Activated CD8-positive, alpha-beta memory T cell treated with anti-CD3 and anti-CD28 coated beads, Interleukin-2, amount 10 ng/mL, durations not matched to agents 7 days and 5 days (primary cell): ENCODE measurements at regions not wholly inside any gene's neighbourhood (a gene's known extent, or its start where the extent isn't known, plus 50 kb on each side); places are given as distances from the start of the nearest gene placed in this dataset.

Experiments
- ATAC-seq: fragments of 150-1000 bp; cut with Tn5 transposase; one replicate; pipeline ENCODE4 v1.10.0; 2021; ENCODE audit warnings: moderate library complexity
- CTCF ChIA-PET: fragments of 350-600 bp; sonication (Branson Sonifier 250); formaldehyde crosslinking; loops from one replicate; lab custom pipeline; 2021; ENCODE audit warnings: antibody characterized with exemption; lab: Charles Lee
- DNase-seq: peaks from one replicate; pipeline ENCODE4 v3.0.0-alpha.2; 2020
- H3K27ac Mint-ChIP-seq: one replicate; pipeline ENCODE4 v1.8.0; 2021; ENCODE audit warnings: mild to moderate bottlenecking, mixed read lengths
- H3K27me3 Mint-ChIP-seq: one replicate; pipeline ENCODE4 v1.8.0; 2021; ENCODE audit warnings: mixed read lengths
- H3K36me3 Mint-ChIP-seq: one replicate; pipeline ENCODE4 v1.8.0; 2021; ENCODE audit warnings: mild to moderate bottlenecking, mixed read lengths
- H3K4me1 Mint-ChIP-seq: one replicate; pipeline ENCODE4 v1.8.0; 2021; ENCODE audit warnings: mixed read lengths
- H3K4me3 Mint-ChIP-seq: one replicate; pipeline ENCODE4 v1.8.0; 2021; ENCODE audit warnings: mild to moderate bottlenecking, moderate library complexity, mixed read lengths
- H3K9me3 Mint-ChIP-seq: one replicate; pipeline ENCODE4 v1.8.0; 2022; ENCODE audit warnings: low read depth, mixed read lengths

DNA sequence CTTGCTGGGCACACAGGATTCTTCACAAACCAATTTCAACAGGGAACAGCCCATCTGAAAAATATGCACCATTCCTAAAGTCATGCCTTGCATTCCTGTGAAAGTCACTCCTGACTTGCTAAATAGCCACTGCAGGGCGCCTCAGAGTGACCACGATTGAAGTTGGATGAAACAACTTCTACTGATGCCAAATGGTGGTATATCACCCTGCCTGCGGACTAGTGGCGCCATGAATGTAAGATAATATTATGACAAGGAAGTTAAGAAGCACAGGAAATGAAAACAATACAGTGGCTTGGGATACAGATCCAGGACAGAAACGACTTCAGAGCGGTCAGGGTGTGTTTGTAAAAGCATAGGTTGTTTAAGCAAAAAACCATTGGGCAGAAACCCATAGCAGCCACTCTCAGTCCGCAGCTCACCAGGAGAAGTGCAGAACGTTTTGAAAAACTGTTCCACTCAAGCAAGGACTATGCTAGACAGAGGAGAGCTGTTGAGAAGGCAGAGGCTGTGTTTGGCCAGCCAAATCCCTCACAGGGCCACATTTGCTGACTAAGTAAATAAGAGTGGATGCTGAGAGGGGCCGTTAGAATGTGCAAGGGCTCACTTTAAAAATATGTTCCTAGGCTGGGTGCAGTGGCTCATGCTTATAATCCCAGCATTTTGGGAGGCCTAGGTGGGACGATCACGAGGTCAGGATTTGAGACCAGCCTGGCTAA, 250.4 kb downstream of the PTTG2 start:
- CTCF ChIA-PET = no interaction called here
- H3K4me1 Mint-ChIP-seq = no peaks in the 10 kb centered on the region
- ATAC-seq (no peak), DNase-seq (no peak)
- no peaks in the 10 kb centered on the region for H3K36me3 Mint-ChIP-seq
- H3K27me3 Mint-ChIP-seq = peaks cover 3% of the 10 kb centered on the region
- H3K27ac Mint-ChIP-seq = no peak overlapping the region
- no peak overlapping the region for H3K4me3 Mint-ChIP-seq
- no peaks in the 10 kb centered on the region for H3K9me3 Mint-ChIP-seq

DNA sequence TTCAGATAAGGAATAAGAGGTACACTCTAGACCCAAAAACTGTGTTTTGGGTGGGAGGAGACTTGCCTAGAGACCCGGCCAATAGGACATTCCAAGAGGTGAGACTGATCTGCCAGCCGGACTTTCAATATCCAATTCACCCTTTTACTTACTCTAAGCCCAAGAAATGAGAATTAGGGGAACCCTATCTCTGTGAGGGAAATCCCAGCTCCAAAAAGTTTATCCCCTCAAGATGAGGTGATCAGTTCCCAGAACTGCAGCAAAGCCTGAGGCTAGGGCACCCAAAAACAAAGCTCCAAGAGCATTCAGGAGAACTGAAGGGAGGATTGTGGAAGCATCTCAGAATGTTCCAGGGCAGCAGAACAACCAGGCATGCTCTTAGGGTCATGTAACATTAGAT, 251.7 kb downstream of the PTTG2 start:
- H3K9me3 Mint-ChIP-seq = no peaks in the 10 kb centered on the region
- DNase-seq (no peak), ATAC-seq (no peak)
- CTCF ChIA-PET = no interaction called here
- H3K4me1 Mint-ChIP-seq = no peaks in the 10 kb centered on the region
- no peak overlapping the region for H3K27ac Mint-ChIP-seq
- no peak overlapping the region for H3K4me3 Mint-ChIP-seq
- peaks cover 3% of the 10 kb centered on the region for H3K27me3 Mint-ChIP-seq
- H3K36me3 Mint-ChIP-seq = no peaks in the 10 kb centered on the region

DNA sequence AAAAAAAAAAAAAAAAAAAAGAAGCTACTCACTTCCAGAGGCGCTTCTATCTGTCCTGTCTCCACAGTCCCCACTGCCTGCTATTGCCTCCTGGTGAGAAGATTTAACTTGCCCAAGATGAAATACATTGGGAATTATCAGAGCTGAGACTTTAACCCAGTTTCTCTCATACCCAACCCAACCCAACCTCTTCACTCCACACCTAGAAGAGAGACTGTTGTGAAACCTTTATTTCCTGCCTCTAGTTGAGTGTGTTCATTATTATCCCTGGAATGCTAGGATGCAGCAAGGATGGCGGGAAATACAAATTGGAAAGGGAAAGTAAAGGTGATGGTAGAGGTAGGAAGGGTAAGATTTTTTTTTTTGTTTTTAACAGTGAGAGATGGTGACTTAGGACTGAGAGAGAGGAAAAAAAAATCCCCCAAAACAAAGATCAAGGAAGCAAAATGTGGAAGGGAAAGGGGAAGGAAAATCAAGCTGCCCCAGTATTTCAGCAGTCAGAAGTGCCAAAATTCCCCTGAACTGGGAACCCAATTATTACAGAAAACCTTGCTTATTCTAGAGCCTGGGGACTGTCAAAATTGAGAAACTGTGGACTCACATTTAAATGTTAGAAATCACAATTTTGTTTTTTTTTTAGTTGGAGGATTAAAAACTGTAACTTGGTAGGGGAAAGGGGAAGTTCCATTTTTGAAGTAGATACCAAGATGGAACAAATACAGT, 253.0 kb downstream of the PTTG2 start:
- CTCF ChIA-PET = interaction anchor here (0.7 kb wide), 1 partner anchor 476 kb away, joined by 4 read pairs; no protein-coding TSS in a partner anchor
- H3K9me3 Mint-ChIP-seq = no peaks in the 10 kb centered on the region
- no peak for ATAC-seq
- no peaks in the 10 kb centered on the region for H3K4me1 Mint-ChIP-seq
- H3K4me3 Mint-ChIP-seq = no peak overlapping the region
- H3K27me3 Mint-ChIP-seq = peaks cover 6% of the 10 kb centered on the region
- no peak overlapping the region for H3K27ac Mint-ChIP-seq
- H3K36me3 Mint-ChIP-seq = no peaks in the 10 kb centered on the region
- no peak for DNase-seq

DNA sequence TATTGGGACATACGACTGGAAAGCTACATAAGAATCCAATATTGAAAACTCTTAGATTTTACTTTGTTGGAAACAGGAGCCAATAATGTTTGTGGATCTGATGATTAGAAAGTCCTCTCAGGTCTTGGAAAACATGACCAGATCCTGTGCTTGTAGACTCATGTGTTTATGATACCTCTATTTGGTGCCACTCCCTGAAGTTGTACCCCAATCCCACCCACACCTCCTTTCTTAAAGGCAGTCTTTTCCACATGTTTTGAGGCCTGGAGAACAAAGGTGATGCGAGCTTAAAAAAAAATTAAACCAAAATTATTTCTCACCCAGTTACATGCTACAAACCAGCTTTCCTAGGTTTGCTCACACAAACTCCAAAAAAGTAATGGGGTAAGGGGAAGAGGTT, 262.7 kb downstream of the PTTG2 start:
- H3K4me3 Mint-ChIP-seq = no peak overlapping the region
- DNase-seq (no peak), ATAC-seq (no peak)
- H3K27me3 Mint-ChIP-seq = no peaks in the 10 kb centered on the region
- H3K4me1 Mint-ChIP-seq = no peaks in the 10 kb centered on the region
- H3K36me3 Mint-ChIP-seq = no peaks in the 10 kb centered on the region
- H3K27ac Mint-ChIP-seq = no peak overlapping the region
- no peaks in the 10 kb centered on the region for H3K9me3 Mint-ChIP-seq
- CTCF ChIA-PET = no interaction called here

DNA sequence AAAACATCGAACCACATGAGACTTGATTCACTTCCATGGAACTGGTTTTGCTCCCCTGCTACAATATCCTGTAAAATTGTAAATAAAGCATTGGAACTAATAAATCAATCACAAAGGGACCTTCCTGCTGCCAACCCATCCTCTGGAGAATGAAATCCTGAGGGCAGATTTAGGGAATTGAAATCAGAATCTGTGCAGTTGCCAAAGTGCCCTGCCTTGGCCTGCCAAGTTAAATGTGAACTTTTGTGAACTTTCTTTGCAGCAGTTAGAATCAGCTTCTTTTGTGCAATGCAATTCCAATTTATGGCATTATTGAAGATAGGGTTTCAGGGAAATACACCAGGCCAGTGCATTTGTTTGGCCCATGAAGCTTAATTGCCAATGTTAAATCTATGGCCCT, 263.1 kb downstream of the PTTG2 start:
- Mint-ChIP-seq H3K9me3 (no peaks in the 10 kb centered on the region), H3K4me1 (no peaks in the 10 kb centered on the region), H3K36me3 (no peaks in the 10 kb centered on the region), H3K4me3 (no peak overlapping the region), H3K27me3 (no peaks in the 10 kb centered on the region), H3K27ac (no peak overlapping the region)
- DNase-seq = no peak
- CTCF ChIA-PET = no interaction called here
- ATAC-seq = no peak

DNA sequence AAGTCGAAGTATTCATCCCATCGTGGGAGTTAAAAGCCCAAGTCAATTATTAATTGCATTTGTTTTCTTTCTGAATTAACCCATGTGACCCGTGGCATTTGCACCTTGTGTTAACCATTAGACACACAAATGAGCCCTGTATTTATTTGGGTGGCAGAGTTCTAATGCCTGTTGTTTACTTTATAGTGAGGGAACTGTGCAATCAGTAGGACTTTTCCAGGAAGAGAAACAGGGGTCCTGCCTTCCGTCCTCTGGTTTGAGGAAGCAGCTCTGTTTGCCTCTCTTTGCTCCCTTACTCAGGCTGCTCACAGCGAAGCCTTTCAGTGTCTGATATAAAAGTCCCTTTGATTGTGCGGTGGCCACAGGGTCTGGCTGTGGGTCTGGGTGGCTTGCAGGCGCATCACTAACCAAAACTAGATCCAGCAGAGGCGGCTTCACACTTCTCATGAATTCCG, 263.6 kb downstream of the PTTG2 start:
- Mint-ChIP-seq H3K4me3 (no peak overlapping the region), H3K4me1 (no peaks in the 10 kb centered on the region), H3K36me3 (no peaks in the 10 kb centered on the region), H3K9me3 (no peaks in the 10 kb centered on the region), H3K27me3 (no peaks in the 10 kb centered on the region), H3K27ac (no peak overlapping the region)
- DNase-seq = no peak
- no peak for ATAC-seq
- CTCF ChIA-PET = no interaction called here

DNA sequence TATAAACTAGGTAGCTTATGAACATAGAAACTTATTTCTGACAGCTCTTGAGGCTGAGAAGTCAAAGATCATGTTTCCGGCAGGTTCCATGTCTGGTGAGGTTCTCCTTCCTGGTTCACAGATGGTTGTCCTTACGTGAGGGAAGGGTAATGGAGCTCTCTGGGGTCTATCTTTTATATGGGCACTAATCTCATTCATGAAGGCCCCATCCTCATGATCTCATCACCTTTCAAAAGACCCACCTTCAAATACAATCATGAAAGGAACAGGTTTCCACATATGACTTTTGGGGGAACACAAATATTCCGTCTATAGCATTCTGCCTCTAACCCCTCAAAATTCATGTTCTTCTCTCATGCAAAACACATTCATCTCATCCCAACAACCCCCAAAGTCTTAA, 264.7 kb downstream of the PTTG2 start:
- no peak for DNase-seq
- Mint-ChIP-seq H3K4me3 (no peak overlapping the region), H3K9me3 (no peaks in the 10 kb centered on the region), H3K36me3 (no peaks in the 10 kb centered on the region), H3K27me3 (no peaks in the 10 kb centered on the region), H3K27ac (no peak overlapping the region), H3K4me1 (no peaks in the 10 kb centered on the region)
- CTCF ChIA-PET = no interaction called here
- ATAC-seq = no peak

DNA sequence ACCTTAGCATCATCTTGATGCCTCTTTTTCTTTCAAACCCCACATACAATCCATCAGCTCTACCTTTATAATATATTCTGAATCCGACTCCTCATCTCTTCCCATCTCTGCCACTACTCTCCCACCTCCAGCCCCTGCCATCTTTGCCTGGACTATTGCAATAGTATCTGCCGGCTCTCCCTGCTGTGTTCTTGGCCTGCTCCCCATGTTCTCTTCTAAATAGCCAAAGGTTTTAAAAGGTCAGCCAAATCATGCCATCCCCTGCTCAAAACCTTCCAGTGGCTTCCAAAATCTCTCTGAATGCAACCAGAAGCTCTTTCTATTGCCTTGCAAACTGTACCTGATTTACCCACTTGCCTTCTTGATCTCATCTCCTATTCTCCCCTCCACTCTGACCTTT, 266.0 kb downstream of the PTTG2 start:
- Mint-ChIP-seq H3K4me3 (no peak overlapping the region), H3K36me3 (no peaks in the 10 kb centered on the region), H3K27me3 (no peaks in the 10 kb centered on the region), H3K9me3 (no peaks in the 10 kb centered on the region), H3K27ac (no peak overlapping the region), H3K4me1 (no peaks in the 10 kb centered on the region)
- ATAC-seq (no peak), DNase-seq (no peak)
- CTCF ChIA-PET = no interaction called here

DNA sequence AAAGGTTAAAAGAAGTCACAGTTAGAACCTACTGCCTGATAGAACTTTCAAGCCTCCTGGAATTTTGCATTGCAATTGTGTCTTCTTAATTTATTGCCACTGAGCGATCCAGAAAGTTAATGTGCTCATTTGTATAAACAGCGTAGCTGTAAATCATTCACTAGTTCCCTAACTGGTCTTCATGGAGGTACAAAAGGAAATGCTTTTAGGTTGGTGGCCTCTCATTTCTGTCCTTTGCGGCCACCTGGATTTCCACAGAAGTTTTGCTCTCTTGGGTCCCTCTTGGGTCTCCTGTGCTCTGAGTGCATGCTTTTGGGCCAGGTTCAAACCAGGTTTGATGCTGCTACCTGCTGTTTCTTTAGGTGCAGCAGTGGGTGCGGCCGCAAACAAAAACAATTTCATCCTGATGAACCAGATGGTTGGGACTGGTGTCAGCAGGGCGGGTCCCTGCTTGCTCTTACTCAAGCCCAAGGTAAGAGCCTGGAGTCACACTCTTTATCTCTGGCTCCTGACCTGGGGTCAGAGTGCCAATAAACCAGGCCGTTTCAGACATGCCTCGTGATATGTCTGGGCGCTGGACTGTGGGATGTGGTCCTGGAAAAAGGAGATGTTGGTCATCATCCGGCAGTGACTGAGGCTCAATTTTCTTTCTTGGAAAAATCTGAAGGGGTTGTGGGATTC, 270.1 kb downstream of the PTTG2 start:
- Mint-ChIP-seq H3K4me1 (no peaks in the 10 kb centered on the region), H3K27ac (no peak overlapping the region), H3K36me3 (no peaks in the 10 kb centered on the region), H3K9me3 (no peaks in the 10 kb centered on the region), H3K4me3 (no peak overlapping the region), H3K27me3 (peaks cover 7% of the 10 kb centered on the region)
- ATAC-seq (no peak), DNase-seq (no peak)
- CTCF ChIA-PET = no interaction called here

DNA sequence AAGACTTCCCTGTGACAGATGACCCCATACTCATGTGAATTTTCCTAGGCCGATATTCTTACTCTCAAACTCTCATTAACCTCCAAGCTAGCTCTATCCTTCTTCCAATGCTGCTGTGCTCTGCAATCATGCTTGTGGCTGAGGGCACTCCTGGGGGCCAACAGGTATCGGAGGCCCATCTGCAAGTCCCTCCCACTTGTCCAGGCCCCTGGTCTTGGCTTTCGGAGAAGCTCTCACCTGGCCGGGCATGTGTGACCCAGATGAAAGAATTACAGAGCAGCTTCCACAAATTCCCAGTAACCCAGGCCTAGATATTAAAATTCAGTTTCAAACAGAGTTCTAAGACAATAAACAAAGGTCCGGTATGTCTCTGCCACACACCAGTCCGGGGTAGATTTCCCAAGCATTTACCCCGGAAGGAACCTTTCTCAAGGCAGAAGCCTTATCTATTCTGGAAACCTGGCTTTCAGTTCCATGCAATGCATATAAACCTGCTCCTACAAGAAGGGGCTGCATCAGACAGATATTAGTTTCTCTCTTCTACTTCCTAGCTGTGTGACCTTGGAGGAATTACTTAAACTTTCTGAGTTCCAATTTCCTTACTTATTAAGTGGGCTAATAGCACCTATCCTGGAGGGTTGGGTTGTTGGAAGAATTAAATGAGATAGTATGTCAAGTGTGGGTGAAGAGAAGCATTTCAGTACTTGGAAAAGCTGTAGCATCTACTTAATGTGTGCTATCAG, 270.8 kb downstream of the PTTG2 start:
- DNase-seq (no peak), ATAC-seq (no peak)
- no peak overlapping the region for H3K27ac Mint-ChIP-seq
- CTCF ChIA-PET = no interaction called here
- H3K36me3 Mint-ChIP-seq = no peaks in the 10 kb centered on the region
- no peaks in the 10 kb centered on the region for H3K9me3 Mint-ChIP-seq
- no peak overlapping the region for H3K4me3 Mint-ChIP-seq
- H3K4me1 Mint-ChIP-seq = no peaks in the 10 kb centered on the region
- peaks cover 7% of the 10 kb centered on the region for H3K27me3 Mint-ChIP-seq

DNA sequence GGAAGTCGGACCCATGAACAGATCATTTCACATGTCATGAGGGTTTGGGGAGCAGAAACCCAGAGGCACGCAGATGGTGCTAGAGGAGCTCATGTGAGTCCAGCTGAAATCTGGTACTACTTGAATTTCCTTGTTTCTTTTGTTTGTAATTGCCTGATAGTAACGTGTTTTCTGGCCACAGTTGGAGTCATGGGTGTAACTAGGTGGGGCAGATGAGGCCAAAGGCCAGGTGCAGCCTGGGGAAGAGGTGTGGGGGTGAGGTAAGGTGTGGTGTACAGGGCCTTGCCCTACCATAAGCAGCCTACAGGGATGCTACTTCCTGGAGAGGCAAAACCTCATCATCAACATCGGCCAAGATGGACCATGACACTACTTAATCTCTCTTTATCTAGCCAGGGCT, 271.4 kb downstream of the PTTG2 start:
- no peaks in the 10 kb centered on the region for H3K9me3 Mint-ChIP-seq
- DNase-seq (no peak), ATAC-seq (no peak)
- peaks cover 7% of the 10 kb centered on the region for H3K27me3 Mint-ChIP-seq
- no peaks in the 10 kb centered on the region for H3K36me3 Mint-ChIP-seq
- no peak overlapping the region for H3K4me3 Mint-ChIP-seq
- CTCF ChIA-PET = no interaction called here
- H3K4me1 Mint-ChIP-seq = no peaks in the 10 kb centered on the region
- no peak overlapping the region for H3K27ac Mint-ChIP-seq

DNA sequence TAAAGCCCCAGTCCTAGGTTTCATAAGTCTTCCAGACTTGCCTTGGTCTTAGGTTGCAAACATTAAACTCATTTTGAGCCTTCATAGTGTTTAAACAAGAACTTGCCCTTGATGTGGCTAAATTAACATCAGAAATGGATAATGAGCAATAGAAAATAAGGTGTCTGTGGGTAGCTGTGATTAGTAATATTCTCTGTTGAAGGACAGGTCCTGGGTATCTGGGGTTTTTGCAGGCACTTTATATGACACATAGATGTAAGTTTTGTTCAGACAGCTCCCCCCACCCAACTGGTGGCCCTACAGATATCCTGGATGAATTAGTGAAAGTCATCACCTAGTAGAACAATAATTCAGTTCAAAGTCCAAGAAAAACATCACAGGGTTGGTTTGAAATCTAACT, 272.5 kb downstream of the PTTG2 start:
- ATAC-seq = no peak
- no peaks in the 10 kb centered on the region for H3K4me1 Mint-ChIP-seq

DNA sequence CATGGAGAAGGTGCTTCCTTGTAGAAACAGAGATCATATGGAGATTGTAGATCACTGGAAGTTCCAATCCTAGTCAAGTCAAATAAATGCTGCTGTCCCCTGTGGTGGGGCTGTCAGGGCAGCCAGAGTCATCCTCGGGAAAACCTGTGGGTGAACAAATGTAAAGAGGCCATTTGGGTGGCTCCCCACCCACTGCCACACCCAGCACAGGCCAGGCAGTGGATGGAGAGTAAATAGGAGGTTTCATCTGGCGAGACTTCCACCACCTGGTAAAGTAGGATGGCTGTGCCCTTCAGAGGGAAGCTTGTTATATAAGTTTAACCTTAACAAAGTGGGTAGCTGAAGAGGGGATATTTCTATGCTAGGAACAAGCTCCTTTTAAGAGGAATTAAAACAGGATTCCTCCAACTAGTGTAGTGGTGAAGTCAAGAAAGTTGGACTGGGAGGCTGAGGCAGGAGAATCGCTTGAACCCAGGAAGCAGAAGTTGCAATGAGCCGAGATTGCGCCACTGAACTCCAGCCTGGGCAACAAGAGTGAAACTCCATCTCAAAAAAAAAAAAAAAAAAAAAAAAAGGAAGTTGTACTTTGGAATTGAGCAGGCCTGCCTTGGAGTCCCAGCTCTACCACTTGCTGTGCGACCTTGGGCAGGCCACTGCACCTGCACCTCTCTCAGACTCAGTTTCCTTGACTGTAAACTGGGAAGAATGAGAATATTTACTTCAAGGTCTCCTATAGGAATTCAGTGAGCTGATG, 273.7 kb downstream of the PTTG2 start:
- no peaks in the 10 kb centered on the region for H3K9me3 Mint-ChIP-seq
- ATAC-seq (no peak), DNase-seq (no peak)
- no peak overlapping the region for H3K4me3 Mint-ChIP-seq
- CTCF ChIA-PET = no interaction called here
- no peaks in the 10 kb centered on the region for H3K36me3 Mint-ChIP-seq
- no peaks in the 10 kb centered on the region for H3K4me1 Mint-ChIP-seq
- peaks cover 7% of the 10 kb centered on the region for H3K27me3 Mint-ChIP-seq
- no peak overlapping the region for H3K27ac Mint-ChIP-seq

More for the DNA sequence above, 272.5 kb downstream of the PTTG2 start:
- Mint-ChIP-seq H3K27ac (no peak overlapping the region), H3K36me3 (no peaks in the 10 kb centered on the region), H3K27me3 (peaks cover 7% of the 10 kb centered on the region), H3K9me3 (no peaks in the 10 kb centered on the region), H3K4me3 (no peak overlapping the region)
- CTCF ChIA-PET = no interaction called here
- DNase-seq = no peak
